Gastrocnemius medialis (tissue), 4 donors: ENCODE measurements at regions not wholly inside any gene's neighbourhood (a gene's known extent, or its start where the extent isn't known, plus 50 kb on each side); places are given as distances from the start of the nearest gene placed in this dataset.

Experiments
- ATAC-seq, 2 donors: fragments of 150-250 bp; one replicate each; pipeline ENCODE4 v1.9.1; 2016
- DNase-seq, 2 donors: peaks; one replicate each; pipeline ENCODE4 v3.0.0-alpha.2; 2019
- H3K27ac ChIP-seq, 4 donors: fragments of 200-600 bp; sonication (generic); 1 replicate in 1 of 4; 2 replicates in 3 of 4; pipeline ENCODE4 v1.5.1; 2016 to 2018; ENCODE audit warnings: mild to moderate bottlenecking in 2 of 4, moderate library complexity in 1 of 4
- H3K27me3 ChIP-seq, 3 donors: fragments of 200-600 bp; sonication (generic) in 2 of 3; 1 replicate in 1 of 3; 2 replicates in 2 of 3; pipeline versions ENCODE4 v1.5.1 to v1.6.0; 2016 to 2019; ENCODE audit warnings: mild to moderate bottlenecking in 1 of 3, moderate library complexity in 1 of 3
- H3K36me3 ChIP-seq, 2 donors: fragments of 200-600 bp; sonication (generic) in 1 of 2; one replicate each; pipeline ENCODE4 v1.5.1; 2017 to 2018
- H3K4me1 ChIP-seq, 2 donors: fragments of 200-600 bp; sonication (generic) in 1 of 2; one replicate each; pipeline ENCODE4 v1.5.1; 2016 to 2017; ENCODE audit warnings: mild to moderate bottlenecking in 2 of 2
- H3K4me3 ChIP-seq, 4 donors: fragments of 200-600 bp; sonication (generic) in 3 of 4; 1 replicate in 1 of 4; 2 replicates in 3 of 4; pipeline ENCODE4 v1.5.1; 2016 to 2019; ENCODE audit warnings: mild to moderate bottlenecking in 2 of 4
- H3K9me3 ChIP-seq, 3 donors: fragments of 200-600 bp; sonication (generic) in 2 of 3; 1 replicate in 1 of 3; 2 replicates in 2 of 3; pipeline ENCODE4 v1.5.1; 2016 to 2019
- POLR2A ChIP-seq, 2 donors: fragments of 450-650 bp; IDR thresholded peaks; one replicate each; pipeline ENCODE4 v1.6.1; 2017; ENCODE audit warnings: antibody characterized with exemption in 2 of 2, mild to moderate bottlenecking in 2 of 2, moderate library complexity in 2 of 2
- in situ Hi-C, 4 donors: fragments of 200-750 bp; cut with MboI; loops; one replicate each; pipeline versions ENCODE4 v1.15.0 to v1.8.0; 2017; ENCODE audit warnings: low sequenced_read_pairs in 4 of 4
- intact Hi-C: fragments of 100-400 bp; cut with DNase I; formaldehyde crosslinking; loops from one replicate; pipeline ENCODE4 v1.15.1; 2023; ENCODE audit warnings: low total_unique reads
- TF ChIP-seq, protein P1 (sequence below), 5 experiments: fragments of 450-650 bp in 3 of 5; fragments of 200-600 bp in 2 of 5; sonication (generic) in 2 of 5; IDR thresholded peaks in 4 of 5; conservative IDR thresholded peaks in 1 of 5; 1 replicate in 4 of 5; 2 replicates in 1 of 5; pipeline ENCODE4 v1.5.1; 2016 to 2019; ENCODE audit warnings: antibody characterized with exemption in 5 of 5, mild to moderate bottlenecking in 3 of 5, moderate library complexity in 3 of 5

DNA sequence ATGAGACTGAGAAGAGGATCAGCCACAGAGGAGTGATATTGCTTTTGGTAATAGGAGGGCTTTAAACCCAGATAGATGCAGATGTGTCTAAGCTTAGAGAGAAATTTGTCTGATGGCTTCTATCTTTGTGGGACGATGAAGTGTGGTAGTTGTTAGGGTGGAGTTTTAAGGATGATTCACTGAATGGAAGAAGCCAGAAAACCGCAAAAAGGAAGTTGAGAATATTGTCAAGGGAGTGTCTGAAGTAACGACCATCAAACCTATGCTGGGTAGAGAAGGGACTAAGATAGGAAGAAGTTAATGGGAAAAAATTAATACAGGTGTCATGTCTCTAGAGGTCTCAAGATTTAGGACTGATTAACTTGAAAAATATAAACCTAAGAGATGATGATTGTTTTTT is 195.6 kb upstream of the MC4R start:
- ATAC-seq (no peak), DNase-seq (no peak)
- in situ Hi-C loops (loop anchor here in 1 of 4 donors (25.0 kb wide), 1 partner anchor 581 kb away; no protein-coding TSS in a partner anchor), intact Hi-C loops (no loop called here)
- TF ChIP-seq POLR2A (IDR thresholded peaks at IDR 0.05): no peak
- TF ChIP-seq, protein P1, sequence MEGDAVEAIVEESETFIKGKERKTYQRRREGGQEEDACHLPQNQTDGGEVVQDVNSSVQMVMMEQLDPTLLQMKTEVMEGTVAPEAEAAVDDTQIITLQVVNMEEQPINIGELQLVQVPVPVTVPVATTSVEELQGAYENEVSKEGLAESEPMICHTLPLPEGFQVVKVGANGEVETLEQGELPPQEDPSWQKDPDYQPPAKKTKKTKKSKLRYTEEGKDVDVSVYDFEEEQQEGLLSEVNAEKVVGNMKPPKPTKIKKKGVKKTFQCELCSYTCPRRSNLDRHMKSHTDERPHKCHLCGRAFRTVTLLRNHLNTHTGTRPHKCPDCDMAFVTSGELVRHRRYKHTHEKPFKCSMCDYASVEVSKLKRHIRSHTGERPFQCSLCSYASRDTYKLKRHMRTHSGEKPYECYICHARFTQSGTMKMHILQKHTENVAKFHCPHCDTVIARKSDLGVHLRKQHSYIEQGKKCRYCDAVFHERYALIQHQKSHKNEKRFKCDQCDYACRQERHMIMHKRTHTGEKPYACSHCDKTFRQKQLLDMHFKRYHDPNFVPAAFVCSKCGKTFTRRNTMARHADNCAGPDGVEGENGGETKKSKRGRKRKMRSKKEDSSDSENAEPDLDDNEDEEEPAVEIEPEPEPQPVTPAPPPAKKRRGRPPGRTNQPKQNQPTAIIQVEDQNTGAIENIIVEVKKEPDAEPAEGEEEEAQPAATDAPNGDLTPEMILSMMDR (IDR thresholded peaks at IDR 0.05 in 4 of 5, conservative IDR thresholded peaks at IDR 0.05 in 1 of 5): no peak
- Histone ChIP-seq H3K4me3 (no peak overlapping the region), H3K27me3 (no peaks in the 10 kb centered on the region), H3K9me3 (no peaks in the 10 kb centered on the region), H3K36me3 (no peaks in the 10 kb centered on the region), H3K4me1 (no peaks in the 10 kb centered on the region), H3K27ac (no peak overlapping the region)

DNA sequence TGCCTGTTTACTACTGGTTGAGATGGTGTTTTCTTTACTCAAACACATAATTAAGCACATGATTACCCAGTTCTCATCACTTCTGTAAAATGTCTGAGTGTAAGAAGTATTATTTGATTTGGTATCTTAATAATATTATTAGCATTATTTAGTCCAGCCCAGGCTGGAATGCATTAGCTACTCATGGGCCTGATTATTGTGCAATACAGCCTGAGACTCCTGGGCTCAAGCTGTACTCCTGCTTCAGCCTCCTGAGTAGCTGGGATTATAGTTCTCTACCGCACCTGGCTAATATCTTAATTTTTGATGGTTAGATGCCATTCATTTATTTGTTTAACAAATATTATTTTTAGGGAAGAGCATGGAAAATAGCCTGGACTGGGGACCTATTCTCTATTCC is 197.6 kb upstream of the MC4R start:
- H3K9me3 ChIP-seq: no peaks in the 10 kb centered on the region
- no peak overlapping the region for H3K27ac ChIP-seq
- H3K4me1 ChIP-seq: no peaks in the 10 kb centered on the region
- intact Hi-C loops (no loop called here), in situ Hi-C loops (loop anchor here in 1 of 4 donors (25.0 kb wide), 1 partner anchor 583 kb away; no protein-coding TSS in a partner anchor)
- DNase-seq (no peak), ATAC-seq (no peak)
- H3K27me3 ChIP-seq: no peaks in the 10 kb centered on the region
- TF ChIP-seq POLR2A (IDR thresholded peaks at IDR 0.05): no peak
- TF ChIP-seq, protein P1 (IDR thresholded peaks at IDR 0.05 in 4 of 5, conservative IDR thresholded peaks at IDR 0.05 in 1 of 5): no peak
- H3K36me3 ChIP-seq: no peaks in the 10 kb centered on the region
- H3K4me3 ChIP-seq: no peak overlapping the region

DNA sequence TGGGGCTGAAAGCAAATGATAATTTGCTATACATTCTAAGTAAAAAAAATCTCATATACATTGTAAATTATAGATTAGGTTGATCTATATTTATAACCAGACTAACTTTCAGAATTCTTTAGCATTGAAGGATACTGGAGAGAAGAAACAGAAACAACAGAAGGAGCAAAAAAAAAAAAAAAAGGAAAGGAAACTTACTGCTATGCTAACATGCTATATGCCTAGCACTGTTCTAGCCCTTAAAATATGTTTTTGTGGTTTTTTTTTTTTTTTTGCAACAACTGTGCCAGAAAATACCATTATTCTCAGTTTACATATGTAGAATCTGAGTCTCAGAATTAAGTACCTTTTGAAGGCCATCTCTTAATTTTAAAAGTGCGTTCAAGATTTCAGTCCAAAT is 204.9 kb upstream of the MC4R start:
- no peak for TF ChIP-seq POLR2A (IDR thresholded peaks at IDR 0.05)
- TF ChIP-seq, protein P1 (IDR thresholded peaks at IDR 0.05 in 4 of 5, conservative IDR thresholded peaks at IDR 0.05 in 1 of 5): no peak
- DNase-seq (no peak), ATAC-seq (no peak)
- Histone ChIP-seq H3K4me3 (no peak overlapping the region), H3K27me3 (no peaks in the 10 kb centered on the region), H3K36me3 (no peaks in the 10 kb centered on the region), H3K4me1 (no peaks in the 10 kb centered on the region), H3K9me3 (no peaks in the 10 kb centered on the region), H3K27ac (no peak overlapping the region)
- intact Hi-C loops (no loop called here), in situ Hi-C loops (no loop called here)

- no peaks in the 10 kb centered on the region for H3K36me3 ChIP-seq
- in situ Hi-C loops: no loop called here
- no peaks in the 10 kb centered on the region for H3K4me1 ChIP-seq
- no peaks in the 10 kb centered on the region for H3K27me3 ChIP-seq
- ATAC-seq: no peak
- no peak overlapping the region for H3K4me3 ChIP-seq
- no peak overlapping the region for H3K27ac ChIP-seq
- no peaks in the 10 kb centered on the region for H3K9me3 ChIP-seq
- TF ChIP-seq, protein P1 (IDR thresholded peaks at IDR 0.05 in 4 of 5, conservative IDR thresholded peaks at IDR 0.05 in 1 of 5): no peak
- no peak for TF ChIP-seq POLR2A (IDR thresholded peaks at IDR 0.05)
- intact Hi-C loops: no loop called here
- DNase-seq: no peak
Measured at GRCh38 chr18:60585670-60586069, 213.1 kb upstream of the MC4R start.

- Histone ChIP-seq H3K4me3 (no peak overlapping the region), H3K9me3 (no peaks in the 10 kb centered on the region), H3K4me1 (no peaks in the 10 kb centered on the region), H3K27ac (no peak overlapping the region), H3K36me3 (no peaks in the 10 kb centered on the region), H3K27me3 (no peaks in the 10 kb centered on the region)
- DNase-seq (no peak), ATAC-seq (no peak)
- no peak for TF ChIP-seq POLR2A (IDR thresholded peaks at IDR 0.05)
- TF ChIP-seq, protein P1 (IDR thresholded peaks at IDR 0.05 in 4 of 5, conservative IDR thresholded peaks at IDR 0.05 in 1 of 5): no peak
- intact Hi-C loops: no loop called here
- in situ Hi-C loops: no loop called here
Measured at GRCh38 chr18:60593249-60593648, 220.7 kb upstream of the MC4R start.
